GM21447 (cell line): ENCODE measurements at regions not wholly inside any gene's neighbourhood (a gene's known extent, or its start where the extent isn't known, plus 50 kb on each side); places are given as distances from the start of the nearest gene placed in this dataset.

Source experiments
- ATAC-seq: cut with Tn5 transposase; IDR thresholded peaks from one replicate; pipeline ENCODE4 v1.9.1; 2021; ENCODE audit not compliant: unreplicated experiment

GRCh38 chr16:55214412-55214811 is 109.6 kb upstream of the IRX6 start:
- no peak for ATAC-seq

DNA sequence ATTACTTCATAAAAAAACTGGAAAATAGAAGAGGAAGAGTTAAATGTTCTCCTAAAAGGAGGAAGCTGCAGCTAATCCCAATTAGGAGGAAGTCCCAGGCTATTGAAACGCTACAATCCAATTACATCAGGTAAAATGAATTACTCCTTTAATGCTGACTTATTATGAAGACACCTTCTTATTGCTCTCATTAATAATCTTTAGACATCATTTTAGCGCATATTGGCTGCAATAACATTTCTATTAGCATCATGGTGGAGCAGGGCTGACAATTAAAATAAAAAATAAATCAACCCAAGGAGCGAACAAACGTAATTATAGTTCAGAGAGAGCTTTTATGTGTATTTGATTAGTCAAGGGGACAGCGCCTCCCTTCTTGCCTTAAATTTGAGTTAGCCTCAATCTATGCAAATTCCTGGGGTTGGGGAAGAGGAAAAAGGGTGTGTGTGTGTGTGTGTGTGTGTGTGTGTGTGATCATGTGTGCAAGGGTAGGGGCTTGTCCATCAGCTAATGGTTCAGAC is 109.0 kb upstream of the IRX6 start:
- ATAC-seq, result no peak

- no peak for ATAC-seq
These were observed 106.6 kb upstream of the IRX6 start for GRCh38 chr16:55217392-55217791.

GRCh38 chr16:55221836-55222235 is 102.2 kb upstream of the IRX6 start:
- ATAC-seq, result no peak

GRCh38 chr16:55222486-55222885 is 101.5 kb upstream of the IRX6 start:
- no peak for ATAC-seq

GRCh38 chr16:55225972-55226542 is 97.9 kb upstream of the IRX6 start:
- ATAC-seq, result no peak

DNA sequence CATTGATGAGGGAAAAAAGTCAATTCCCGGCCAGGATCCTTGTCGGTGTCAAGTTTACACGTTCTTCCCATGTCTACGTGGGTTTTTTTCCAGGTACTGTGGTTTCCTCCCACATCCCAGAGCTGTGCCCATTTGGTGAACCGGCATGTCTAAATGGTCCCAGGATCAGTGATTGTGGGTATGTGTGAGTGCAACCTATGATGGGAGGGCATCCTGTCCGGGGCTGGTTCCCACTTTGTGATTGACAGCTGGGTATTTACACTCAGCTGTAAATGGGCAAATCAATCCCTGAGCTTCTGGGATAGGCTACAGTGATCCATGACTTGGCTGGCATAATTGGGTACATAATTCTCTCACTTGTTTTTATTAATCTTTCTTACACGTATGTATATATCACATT is 91.2 kb upstream of the IRX6 start:
- ATAC-seq, result no peak

DNA sequence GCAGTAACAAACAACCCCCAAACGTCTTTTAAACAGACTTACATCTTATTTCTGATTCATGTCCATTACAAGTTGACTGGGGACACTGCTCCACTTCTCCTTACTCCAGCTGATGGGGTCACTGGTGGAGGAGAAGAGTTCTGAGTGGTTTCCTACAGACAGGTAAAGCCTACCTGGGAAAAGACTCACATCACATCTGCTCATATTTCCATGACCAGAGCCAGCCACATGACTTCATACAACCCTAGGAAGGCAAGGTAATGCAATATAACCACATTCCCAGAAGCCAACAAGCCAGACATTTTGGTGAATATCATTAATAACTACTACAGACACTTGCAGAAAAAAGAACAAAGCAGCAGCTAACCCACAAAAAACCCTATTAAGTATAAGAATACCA is 90.5 kb upstream of the IRX6 start:
- no peak for ATAC-seq

DNA sequence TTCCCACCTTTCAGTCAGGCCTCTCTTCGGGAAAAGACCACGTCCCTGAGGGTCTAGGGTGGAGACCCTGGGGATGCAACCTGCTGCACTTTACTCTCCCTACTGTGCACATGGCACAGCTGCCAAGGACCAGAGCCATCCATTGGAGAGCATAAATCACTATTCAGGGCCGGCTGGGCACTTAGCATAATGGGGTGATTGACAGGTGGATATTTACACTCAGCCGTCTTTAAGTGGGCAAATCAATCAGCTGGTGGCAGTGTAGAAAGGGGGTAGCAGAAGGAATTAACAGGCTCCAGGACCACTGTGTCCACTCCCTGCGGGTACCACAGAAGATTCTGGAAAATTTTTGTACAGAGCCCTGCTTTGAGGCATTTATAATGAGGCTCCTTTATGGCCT is 87.3 kb upstream of the IRX6 start:
- no peak for ATAC-seq

DNA sequence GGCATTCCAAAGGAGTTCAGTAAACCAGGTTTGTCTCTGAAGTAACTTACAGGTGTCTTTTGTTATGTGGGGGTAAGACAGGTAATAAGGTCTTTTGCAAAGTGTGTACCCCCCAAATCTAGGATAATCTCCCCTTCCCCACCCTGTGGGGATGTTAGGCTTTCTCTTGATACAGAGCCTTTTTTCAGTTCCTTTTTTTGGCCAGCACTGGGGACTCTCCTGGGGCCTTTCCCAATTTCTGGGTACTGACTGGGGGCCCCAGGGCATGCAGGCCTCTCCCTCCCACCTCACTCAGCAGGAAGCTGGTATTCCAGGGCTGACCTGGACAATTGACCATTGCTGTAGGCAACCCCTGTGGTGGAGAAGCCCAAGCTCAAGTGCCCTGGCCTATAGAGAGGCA is 84.3 kb upstream of the IRX6 start:
- ATAC-seq, result no peak

DNA sequence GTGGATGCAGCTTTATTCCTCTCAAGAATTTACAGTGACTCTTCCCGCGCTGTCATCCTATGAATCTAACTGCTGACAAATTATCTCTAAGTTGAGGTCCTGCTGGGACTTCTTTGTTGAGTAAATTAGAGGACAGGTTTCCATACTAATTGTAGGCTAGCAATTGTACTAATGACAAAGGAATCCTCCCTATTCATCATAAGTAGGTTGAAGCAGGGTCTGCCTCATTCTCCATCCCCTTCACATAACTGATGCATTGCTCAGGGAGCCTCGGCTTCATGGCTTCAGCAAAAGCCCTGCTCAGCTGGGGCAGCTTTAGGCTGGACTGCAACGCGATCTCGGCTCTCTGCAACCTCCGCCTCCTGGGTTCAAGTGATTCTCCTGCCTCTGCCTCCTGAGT is 83.1 kb upstream of the IRX6 start:
- no peak for ATAC-seq

DNA sequence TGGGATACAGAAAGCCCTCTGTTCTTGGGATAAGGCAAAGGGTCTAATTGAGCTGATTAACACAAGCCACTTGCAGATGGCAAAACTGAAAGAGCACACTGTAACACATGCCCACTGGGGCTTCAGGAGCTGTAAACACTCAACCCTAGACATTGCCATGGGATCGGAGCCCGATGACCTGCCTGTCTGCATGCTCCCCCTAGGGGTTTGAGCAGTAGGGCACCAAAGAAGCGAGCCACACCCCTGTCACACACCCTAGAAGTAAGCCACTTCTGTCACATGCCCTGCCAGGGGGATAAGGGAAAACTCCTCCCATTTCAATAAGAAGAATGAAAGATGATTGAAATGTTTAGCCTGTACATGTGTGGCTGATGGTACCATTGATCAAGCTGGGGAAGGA is 81.3 kb upstream of the IRX6 start:
- no peak for ATAC-seq

GRCh38 chr16:55248058-55248457 is 75.9 kb upstream of the IRX6 start:
- no peak for ATAC-seq

- no peak for ATAC-seq
These were observed 75.5 kb upstream of the IRX6 start for GRCh38 chr16:55248494-55248893.

GRCh38 chr16:55249361-55249760 is 74.6 kb upstream of the IRX6 start:
- ATAC-seq, result no peak

DNA sequence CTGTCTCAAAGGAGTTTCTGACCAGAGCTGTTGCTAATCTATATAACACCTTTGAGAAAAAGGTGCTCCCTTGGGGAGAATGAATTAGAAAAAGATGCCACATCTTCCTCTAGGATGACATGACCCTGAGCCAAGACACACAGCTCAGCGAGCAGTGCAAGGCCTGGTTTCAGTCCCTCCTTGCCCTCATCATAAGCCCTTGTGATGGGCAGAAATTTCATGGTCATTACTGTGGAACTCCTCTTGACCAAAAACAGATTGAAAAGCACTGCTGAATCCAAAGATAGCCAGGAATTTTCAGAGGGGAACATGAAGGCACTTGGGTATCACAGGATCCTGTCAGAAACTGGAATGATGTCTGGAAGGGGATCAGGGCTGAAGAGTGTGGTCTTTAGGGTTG is 74.1 kb upstream of the IRX6 start:
- ATAC-seq, result no peak

DNA sequence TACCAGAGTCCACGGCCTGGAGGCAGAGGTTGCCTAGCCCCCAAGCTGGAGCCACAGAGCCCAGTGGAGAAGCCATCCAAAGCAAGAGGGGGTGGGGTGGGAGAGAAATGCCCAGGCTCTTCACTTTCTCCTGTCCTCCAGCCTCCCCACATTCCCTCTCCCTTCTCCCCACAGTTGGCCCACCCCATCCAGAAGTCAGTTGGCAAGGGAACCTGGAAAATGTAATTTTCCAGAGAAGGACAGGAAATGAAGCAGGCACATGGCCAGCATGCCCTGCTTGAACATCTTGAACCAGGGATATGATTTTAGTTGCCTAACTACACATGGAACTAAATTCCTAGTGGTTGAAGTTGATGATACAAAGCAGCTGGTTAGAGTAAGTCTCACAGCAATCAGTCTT is 73.3 kb upstream of the IRX6 start:
- no peak for ATAC-seq

GRCh38 chr16:55251151-55251550 is 72.9 kb upstream of the IRX6 start:
- no peak for ATAC-seq

DNA sequence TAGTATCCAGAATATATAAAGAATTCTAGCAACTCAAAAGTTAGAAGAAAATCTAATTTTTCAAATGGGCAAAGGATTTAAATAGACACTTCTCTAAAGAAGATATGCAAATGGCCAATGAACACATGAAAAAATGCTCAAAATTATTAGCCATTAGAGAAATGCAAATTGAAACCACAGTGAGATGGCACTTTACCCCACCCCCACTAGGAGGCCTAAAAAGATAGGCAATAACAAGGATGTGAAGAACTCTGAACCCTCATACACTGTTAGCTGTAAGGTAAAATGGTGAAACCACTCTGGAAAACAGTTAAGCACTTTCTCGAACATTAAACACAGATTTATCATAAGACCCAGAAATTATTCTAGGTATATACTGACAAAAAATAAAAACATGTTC is 71.4 kb upstream of the IRX6 start:
- no peak for ATAC-seq

GRCh38 chr16:55253987-55254386 is 70.0 kb upstream of the IRX6 start:
- ATAC-seq, result no peak

- ATAC-seq, result no peak
These were observed 68.2 kb upstream of the IRX6 start for GRCh38 chr16:55255733-55256282.

GRCh38 chr16:55256412-55257016 is 67.5 kb upstream of the IRX6 start:
- ATAC-seq, result no peak
